Glutamatergic neuron (in vitro differentiated cells): ENCODE measurements at regions not wholly inside any gene's neighbourhood (a gene's known extent, or its start where the extent isn't known, plus 50 kb on each side); places are given as distances from the start of the nearest gene placed in this dataset.

Experiments used
- DNase-seq: peaks from one replicate; pipeline ENCODE4 v3.0.0; 2022
- H3K27ac Mint-ChIP-seq: one replicate; pipeline ENCODE4 v1.8.0; 2020; ENCODE audit warnings: mild to moderate bottlenecking, mixed read lengths, inconsistent platforms; ENCODE audit not compliant: unreplicated experiment
- H3K27me3 Mint-ChIP-seq: one replicate; pipeline ENCODE4 v1.8.0; 2020; ENCODE audit warnings: mild to moderate bottlenecking, moderate library complexity, mixed read lengths, inconsistent platforms; ENCODE audit not compliant: unreplicated experiment
- H3K36me3 Mint-ChIP-seq: one replicate; pipeline ENCODE4 v1.8.0; 2020; ENCODE audit warnings: mild to moderate bottlenecking, mixed read lengths, inconsistent platforms; ENCODE audit not compliant: unreplicated experiment
- H3K4me1 Mint-ChIP-seq: one replicate; pipeline ENCODE4 v1.8.0; 2020; ENCODE audit warnings: mild to moderate bottlenecking, low read depth, mixed read lengths, inconsistent platforms; ENCODE audit not compliant: unreplicated experiment
- H3K4me3 Mint-ChIP-seq: one replicate; pipeline ENCODE4 v1.8.0; 2020; ENCODE audit warnings: mild to moderate bottlenecking, mixed read lengths, inconsistent platforms; ENCODE audit not compliant: unreplicated experiment
- H3K9me3 Mint-ChIP-seq: one replicate; pipeline ENCODE4 v1.8.0; 2020; ENCODE audit warnings: mild to moderate bottlenecking, moderate library complexity, mixed read lengths, inconsistent platforms; ENCODE audit not compliant: unreplicated experiment
- TF ChIP-seq, protein P1 (sequence below): fragments of 200-600 bp; sonication (generic); IDR thresholded peaks from one replicate; pipeline ENCODE4 v1.5.0; 2021; ENCODE audit not compliant: partially characterized antibody, unreplicated experiment

DNA sequence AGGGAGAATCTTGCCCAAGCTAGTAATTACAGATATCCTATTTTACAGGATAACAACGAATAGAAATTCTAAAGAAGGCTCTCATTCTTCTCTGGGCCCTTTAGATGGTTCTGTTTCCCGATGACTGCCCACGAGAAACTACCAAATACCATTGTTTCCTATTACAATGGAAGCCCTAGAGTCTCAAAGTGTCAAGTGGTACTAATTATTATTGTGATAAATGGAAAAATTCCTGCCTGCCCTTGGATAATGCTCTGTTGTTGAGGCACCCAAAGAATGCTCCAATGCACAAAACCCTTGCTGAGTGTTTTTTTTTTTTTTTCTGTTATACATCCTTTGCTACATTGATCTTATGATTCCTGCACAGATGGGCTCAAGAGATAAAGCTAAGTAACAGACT lies 504.5 kb downstream of the XPNPEP1 start:
- DNase-seq = no peak
- no peaks in the 10 kb centered on the region for H3K9me3 Mint-ChIP-seq
- H3K27me3 Mint-ChIP-seq = no peaks in the 10 kb centered on the region
- H3K4me1 Mint-ChIP-seq = no peaks in the 10 kb centered on the region
- H3K36me3 Mint-ChIP-seq = no peaks in the 10 kb centered on the region
- TF ChIP-seq, protein P1, sequence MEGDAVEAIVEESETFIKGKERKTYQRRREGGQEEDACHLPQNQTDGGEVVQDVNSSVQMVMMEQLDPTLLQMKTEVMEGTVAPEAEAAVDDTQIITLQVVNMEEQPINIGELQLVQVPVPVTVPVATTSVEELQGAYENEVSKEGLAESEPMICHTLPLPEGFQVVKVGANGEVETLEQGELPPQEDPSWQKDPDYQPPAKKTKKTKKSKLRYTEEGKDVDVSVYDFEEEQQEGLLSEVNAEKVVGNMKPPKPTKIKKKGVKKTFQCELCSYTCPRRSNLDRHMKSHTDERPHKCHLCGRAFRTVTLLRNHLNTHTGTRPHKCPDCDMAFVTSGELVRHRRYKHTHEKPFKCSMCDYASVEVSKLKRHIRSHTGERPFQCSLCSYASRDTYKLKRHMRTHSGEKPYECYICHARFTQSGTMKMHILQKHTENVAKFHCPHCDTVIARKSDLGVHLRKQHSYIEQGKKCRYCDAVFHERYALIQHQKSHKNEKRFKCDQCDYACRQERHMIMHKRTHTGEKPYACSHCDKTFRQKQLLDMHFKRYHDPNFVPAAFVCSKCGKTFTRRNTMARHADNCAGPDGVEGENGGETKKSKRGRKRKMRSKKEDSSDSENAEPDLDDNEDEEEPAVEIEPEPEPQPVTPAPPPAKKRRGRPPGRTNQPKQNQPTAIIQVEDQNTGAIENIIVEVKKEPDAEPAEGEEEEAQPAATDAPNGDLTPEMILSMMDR = no peak
- H3K4me3 Mint-ChIP-seq = no peak overlapping the region
- no peak overlapping the region for H3K27ac Mint-ChIP-seq

DNA sequence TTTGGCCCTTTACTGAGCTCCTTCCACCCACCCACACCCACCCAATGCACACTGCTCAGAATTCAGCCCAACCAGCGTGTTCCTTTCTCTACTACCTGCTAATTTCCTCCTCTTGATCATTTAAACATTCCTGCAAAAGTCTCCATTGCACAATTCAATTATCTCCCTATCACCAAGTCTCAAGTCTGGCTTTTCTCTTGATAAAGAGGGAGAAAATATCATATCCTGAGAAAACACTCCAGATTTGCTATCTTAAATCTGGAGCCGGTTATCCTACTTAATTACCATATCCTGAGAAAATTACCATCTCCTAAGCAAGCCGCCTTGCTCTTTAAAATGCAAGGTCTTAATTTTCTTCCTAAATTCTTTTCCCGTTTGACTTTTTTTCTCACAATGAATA lies 505.5 kb downstream of the XPNPEP1 start:
- no peaks in the 10 kb centered on the region for H3K27me3 Mint-ChIP-seq
- H3K9me3 Mint-ChIP-seq = no peaks in the 10 kb centered on the region
- H3K36me3 Mint-ChIP-seq = no peaks in the 10 kb centered on the region
- TF ChIP-seq, protein P1 = no peak
- no peaks in the 10 kb centered on the region for H3K4me1 Mint-ChIP-seq
- H3K4me3 Mint-ChIP-seq = no peak overlapping the region
- DNase-seq = no peak
- H3K27ac Mint-ChIP-seq = no peak overlapping the region

DNA sequence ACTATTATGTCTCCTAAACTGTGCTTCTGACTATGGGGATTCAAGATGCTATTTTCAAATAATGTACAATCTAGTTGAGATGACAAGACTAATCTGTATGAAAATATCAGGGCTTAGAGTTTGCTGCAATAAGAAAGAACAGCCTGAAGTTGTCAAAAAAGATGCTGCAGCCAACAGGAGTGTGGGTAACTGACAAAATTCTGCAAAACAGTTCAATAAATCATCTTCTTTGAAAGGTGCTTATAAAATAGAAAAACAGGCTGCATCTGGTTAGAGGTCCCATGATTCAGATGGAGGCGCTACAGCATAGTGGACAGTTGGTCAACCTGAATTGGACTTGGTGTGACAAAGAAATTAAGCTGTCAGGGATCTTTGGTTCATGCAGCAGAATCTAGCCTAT lies 511.0 kb downstream of the XPNPEP1 start:
- TF ChIP-seq, protein P1 = no peak
- no peaks in the 10 kb centered on the region for H3K36me3 Mint-ChIP-seq

DNA sequence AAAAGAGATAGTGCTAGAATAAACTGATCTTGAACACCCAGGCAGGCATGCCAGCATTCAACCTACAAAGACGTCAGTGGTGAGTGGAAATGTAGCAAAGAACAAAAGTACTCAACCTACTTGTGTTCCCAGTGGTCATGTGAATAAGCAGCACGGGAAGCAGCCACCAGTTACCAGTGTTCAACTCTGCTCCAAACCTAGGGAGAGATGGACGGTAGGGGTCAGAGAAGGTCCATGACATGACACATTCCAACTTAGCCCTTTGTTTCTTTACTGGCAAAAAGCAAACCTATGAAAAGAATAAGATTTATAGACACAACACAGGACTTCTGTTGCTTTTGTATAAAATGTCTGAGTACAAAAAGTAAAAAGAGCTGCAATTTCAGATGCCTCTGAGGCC lies 511.4 kb downstream of the XPNPEP1 start:
- Mint-ChIP-seq H3K27me3 (no peaks in the 10 kb centered on the region), H3K4me3 (no peak overlapping the region), H3K4me1 (no peaks in the 10 kb centered on the region), H3K9me3 (no peaks in the 10 kb centered on the region), H3K36me3 (no peaks in the 10 kb centered on the region), H3K27ac (no peak overlapping the region)
- TF ChIP-seq, protein P1 = no peak
- DNase-seq = no peak

More for the DNA sequence above, 511.0 kb downstream of the XPNPEP1 start:
- H3K4me3 Mint-ChIP-seq = no peak overlapping the region
- H3K27me3 Mint-ChIP-seq = no peaks in the 10 kb centered on the region
- no peak overlapping the region for H3K27ac Mint-ChIP-seq
- H3K4me1 Mint-ChIP-seq = no peaks in the 10 kb centered on the region
- no peak for DNase-seq
- H3K9me3 Mint-ChIP-seq = no peaks in the 10 kb centered on the region

DNA sequence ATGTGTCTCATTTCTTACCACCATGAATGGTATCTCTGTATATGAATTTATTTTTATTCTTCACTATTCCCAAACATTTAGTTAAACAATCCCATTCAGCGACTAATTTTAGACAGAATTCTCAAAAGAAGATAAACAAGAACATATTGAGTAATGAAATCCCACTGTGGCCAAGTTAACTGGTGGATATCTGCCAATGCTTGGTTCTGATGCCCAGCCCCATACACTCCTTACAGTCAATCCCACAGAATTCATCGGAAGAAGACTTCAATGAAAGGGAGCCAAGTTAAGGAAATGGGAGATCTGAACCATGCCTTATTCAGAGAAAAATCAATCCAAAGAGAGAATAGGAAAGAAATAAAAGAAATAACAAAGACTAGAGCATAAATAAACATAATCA lies 518.0 kb downstream of the XPNPEP1 start:
- Mint-ChIP-seq H3K27ac (no peak overlapping the region), H3K9me3 (no peaks in the 10 kb centered on the region), H3K4me1 (peaks cover 3% of the 10 kb centered on the region), H3K36me3 (no peaks in the 10 kb centered on the region), H3K4me3 (no peak overlapping the region), H3K27me3 (no peaks in the 10 kb centered on the region)
- DNase-seq = no peak
- TF ChIP-seq, protein P1 = no peak
